Activated T-helper 1 cell treated with anti-CD3 and anti-CD28 coated beads, Interleukin-12 subunit alpha, Interleukin-12 subunit beta, Interleukin-2, Interleukin-4 antibody, amounts not matched to agents 30 ng/mL and 10 ng/mL and 1 ng/mL, durations not matched to agents 14 hours and 24 hours and 36 hours (primary cell): ENCODE measurements at regions not wholly inside any gene's neighbourhood (a gene's known extent, or its start where the extent isn't known, plus 50 kb on each side); places are given as distances from the start of the nearest gene placed in this dataset.

Source experiments
- DNase-seq: peaks from one replicate; pipeline ENCODE4 v3.0.0; 2021; ENCODE audit warnings: low spot score
- H3K27ac Mint-ChIP-seq: one replicate; pipeline ENCODE4 v1.8.0; 2021; ENCODE audit warnings: mild to moderate bottlenecking, mixed read lengths
- H3K27me3 Mint-ChIP-seq: one replicate; pipeline ENCODE4 v1.8.0; 2022; ENCODE audit warnings: mild to moderate bottlenecking, moderate library complexity, mixed read lengths; ENCODE audit not compliant: insufficient read depth
- H3K36me3 Mint-ChIP-seq: one replicate; pipeline ENCODE4 v1.8.0; 2021; ENCODE audit warnings: low read depth, mixed read lengths
- H3K4me1 Mint-ChIP-seq: one replicate; pipeline ENCODE4 v1.8.0; 2021; ENCODE audit warnings: low read depth, mixed read lengths
- H3K4me3 Mint-ChIP-seq: one replicate; pipeline ENCODE4 v1.8.0; 2021; ENCODE audit warnings: mild to moderate bottlenecking, moderate library complexity, mixed read lengths
- H3K9me3 Mint-ChIP-seq: one replicate; pipeline ENCODE4 v1.8.0; 2021; ENCODE audit warnings: mixed read lengths
- intact Hi-C: fragments of 100-400 bp; cut with micrococcal nuclease; formaldehyde crosslinking; loops from one replicate; pipeline ENCODE4 v1.15.1; 2024

DNA sequence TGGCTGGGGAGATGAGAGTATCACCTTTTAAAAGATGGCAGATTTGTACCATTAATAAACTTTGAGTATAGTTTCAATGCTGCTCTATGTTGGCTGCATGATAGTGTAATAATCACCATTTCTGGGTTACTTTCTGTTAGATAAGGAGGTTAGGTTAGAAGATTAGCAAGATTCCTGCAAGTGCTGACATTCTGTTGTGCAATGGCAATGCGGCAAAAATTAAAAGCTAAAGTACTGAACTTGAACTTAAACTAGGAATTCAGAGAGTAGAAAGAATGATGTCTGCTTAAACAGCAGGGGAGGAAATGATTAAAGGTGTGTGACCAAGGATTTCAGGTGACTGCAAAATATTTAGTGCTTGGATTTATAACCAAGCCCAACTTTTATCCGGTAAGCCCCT, 399.8 kb upstream of the MON1B start:
- no peak overlapping the region for H3K4me3 Mint-ChIP-seq
- peaks cover 18% of the 10 kb centered on the region for H3K9me3 Mint-ChIP-seq
- no peaks in the 10 kb centered on the region for H3K27me3 Mint-ChIP-seq
- DNase-seq = no peak
- intact Hi-C loops = no loop called here
- H3K27ac Mint-ChIP-seq = no peak overlapping the region
- no peaks in the 10 kb centered on the region for H3K4me1 Mint-ChIP-seq
- no peaks in the 10 kb centered on the region for H3K36me3 Mint-ChIP-seq

- no peak for DNase-seq
- Mint-ChIP-seq H3K27me3 (no peaks in the 10 kb centered on the region), H3K9me3 (peaks cover 12% of the 10 kb centered on the region), H3K27ac (no peak overlapping the region), H3K36me3 (no peaks in the 10 kb centered on the region), H3K4me1 (no peaks in the 10 kb centered on the region), H3K4me3 (no peak overlapping the region)
- intact Hi-C loops = no loop called here
Observed at GRCh38 chr16:76796416-76796815, 394.6 kb upstream of the MON1B start.

DNA sequence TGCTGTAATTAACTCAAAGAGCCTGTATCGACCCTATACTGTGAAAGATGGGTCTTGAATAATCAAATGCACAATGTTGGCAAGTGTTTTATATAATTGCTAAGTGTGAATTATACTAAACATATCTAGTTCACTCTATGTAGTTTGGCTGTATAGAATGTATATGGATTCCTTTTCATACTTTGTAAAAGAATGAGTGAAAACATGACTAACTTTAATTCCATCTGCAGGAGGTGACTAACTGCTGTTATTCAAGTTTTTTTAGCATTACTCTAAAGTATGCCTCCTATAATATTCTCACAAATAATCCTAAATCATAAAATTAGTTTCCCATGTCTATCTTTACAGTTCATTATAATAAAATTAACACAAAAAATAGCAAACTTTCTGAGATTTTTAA, 394.0 kb upstream of the MON1B start:
- DNase-seq = no peak
- no peak overlapping the region for H3K27ac Mint-ChIP-seq
- H3K4me1 Mint-ChIP-seq = no peaks in the 10 kb centered on the region
- no peaks in the 10 kb centered on the region for H3K27me3 Mint-ChIP-seq
- H3K36me3 Mint-ChIP-seq = no peaks in the 10 kb centered on the region
- H3K4me3 Mint-ChIP-seq = no peak overlapping the region
- peaks cover 12% of the 10 kb centered on the region for H3K9me3 Mint-ChIP-seq
- intact Hi-C loops = no loop called here

GRCh38 chr16:76797457-76797856, 393.5 kb upstream of the MON1B start:
- H3K36me3 Mint-ChIP-seq = no peaks in the 10 kb centered on the region
- intact Hi-C loops = no loop called here
- H3K9me3 Mint-ChIP-seq = peaks cover 12% of the 10 kb centered on the region
- no peak overlapping the region for H3K4me3 Mint-ChIP-seq
- H3K4me1 Mint-ChIP-seq = no peaks in the 10 kb centered on the region
- no peak overlapping the region for H3K27ac Mint-ChIP-seq
- H3K27me3 Mint-ChIP-seq = no peaks in the 10 kb centered on the region
- no peak for DNase-seq

GRCh38 chr16:76800196-76800595, 390.8 kb upstream of the MON1B start:
- Mint-ChIP-seq H3K27ac (no peak overlapping the region), H3K9me3 (peaks cover 22% of the 10 kb centered on the region), H3K4me3 (no peak overlapping the region), H3K27me3 (no peaks in the 10 kb centered on the region), H3K36me3 (no peaks in the 10 kb centered on the region), H3K4me1 (peaks cover 2% of the 10 kb centered on the region)
- DNase-seq = no peak
- intact Hi-C loops = no loop called here

GRCh38 chr16:76801357-76801756, 389.6 kb upstream of the MON1B start:
- intact Hi-C loops = no loop called here
- Mint-ChIP-seq H3K36me3 (no peaks in the 10 kb centered on the region), H3K4me1 (peaks cover 7% of the 10 kb centered on the region), H3K27ac (no peak overlapping the region), H3K27me3 (no peaks in the 10 kb centered on the region), H3K4me3 (no peak overlapping the region), H3K9me3 (peaks cover 19% of the 10 kb centered on the region)
- DNase-seq = no peak

DNA sequence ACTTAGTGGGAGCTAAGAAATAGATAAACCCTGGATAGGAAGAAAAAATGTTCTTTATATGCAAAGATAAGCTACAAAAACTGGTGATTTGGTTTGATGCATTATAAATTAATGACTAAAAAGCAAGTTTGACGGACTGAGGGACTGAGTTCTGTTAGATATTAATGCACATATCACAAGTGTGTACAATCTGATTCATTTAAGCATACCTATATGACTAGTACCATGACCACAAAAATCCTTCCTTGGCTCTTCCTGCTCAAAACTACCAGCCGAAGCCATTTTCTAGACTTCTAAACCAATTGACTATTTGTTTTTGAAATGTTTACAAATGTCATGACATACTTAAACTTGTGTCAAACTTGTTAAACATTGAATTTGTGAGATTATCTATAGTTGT, 374.5 kb upstream of the MON1B start:
- H3K27me3 Mint-ChIP-seq = no peaks in the 10 kb centered on the region
- H3K9me3 Mint-ChIP-seq = peaks cover 5% of the 10 kb centered on the region
- no peak overlapping the region for H3K4me3 Mint-ChIP-seq
- no peaks in the 10 kb centered on the region for H3K4me1 Mint-ChIP-seq
- no peak overlapping the region for H3K27ac Mint-ChIP-seq
- DNase-seq = no peak
- intact Hi-C loops = no loop called here
- no peaks in the 10 kb centered on the region for H3K36me3 Mint-ChIP-seq

- Mint-ChIP-seq H3K27ac (no peak overlapping the region), H3K36me3 (no peaks in the 10 kb centered on the region), H3K4me1 (no peaks in the 10 kb centered on the region), H3K9me3 (peaks cover 5% of the 10 kb centered on the region), H3K4me3 (no peak overlapping the region), H3K27me3 (no peaks in the 10 kb centered on the region)
- intact Hi-C loops = no loop called here
- DNase-seq = no peak
Observed at GRCh38 chr16:76818606-76819181, 372.3 kb upstream of the MON1B start.

- intact Hi-C loops = no loop called here
- Mint-ChIP-seq H3K4me3 (no peak overlapping the region), H3K36me3 (no peaks in the 10 kb centered on the region)
Observed at GRCh38 chr16:76819226-76819916, 371.6 kb upstream of the MON1B start.

DNA sequence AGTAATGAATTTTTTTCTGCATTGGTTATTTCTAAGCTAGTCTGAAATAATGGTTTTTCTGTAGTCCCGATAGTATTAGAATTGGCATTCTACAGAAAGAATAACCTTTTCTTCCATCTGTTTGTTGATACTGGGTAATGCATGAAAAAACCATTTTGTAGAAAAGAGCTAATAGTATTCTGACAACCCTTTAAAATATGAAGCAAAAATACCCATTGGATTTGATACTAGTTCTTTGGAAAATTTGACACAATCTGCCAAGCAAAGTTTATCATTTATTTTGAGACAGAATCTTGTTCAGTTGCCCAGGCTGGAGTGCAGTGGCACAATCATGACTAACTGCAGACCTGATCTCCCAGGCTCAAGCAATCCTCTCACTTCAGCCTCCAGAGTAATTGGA, 366.8 kb upstream of the MON1B start:
- H3K36me3 Mint-ChIP-seq = no peaks in the 10 kb centered on the region
- intact Hi-C loops = no loop called here
- DNase-seq = no peak
- H3K4me3 Mint-ChIP-seq = no peak overlapping the region
- H3K4me1 Mint-ChIP-seq = no peaks in the 10 kb centered on the region
- H3K27ac Mint-ChIP-seq = no peak overlapping the region
- H3K27me3 Mint-ChIP-seq = no peaks in the 10 kb centered on the region
- H3K9me3 Mint-ChIP-seq = peaks cover 4% of the 10 kb centered on the region

More at GRCh38 chr16:76819226-76819916, 371.6 kb upstream of the MON1B start:
- Mint-ChIP-seq H3K4me1 (no peaks in the 10 kb centered on the region), H3K27me3 (no peaks in the 10 kb centered on the region), H3K27ac (no peak overlapping the region), H3K9me3 (peaks cover 5% of the 10 kb centered on the region)
- no peak for DNase-seq

DNA sequence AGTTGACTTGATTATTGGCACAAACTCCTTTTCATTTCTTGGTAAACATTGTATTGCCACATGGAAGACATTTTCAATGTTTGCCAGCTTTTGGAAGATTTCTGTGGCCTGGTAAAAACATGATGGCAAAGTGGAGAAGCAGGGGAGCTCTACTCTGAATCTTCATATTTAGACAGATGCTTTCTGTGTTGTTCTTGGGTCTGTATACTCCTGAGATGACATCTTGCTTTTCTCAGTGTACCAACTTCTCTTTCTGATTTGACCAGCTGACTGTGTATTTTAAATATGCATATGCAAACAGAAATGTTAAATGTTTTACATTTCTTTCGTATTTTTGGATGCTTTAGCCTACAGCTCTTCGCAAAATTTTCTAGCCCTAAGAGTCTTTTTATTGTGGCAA, 366.2 kb upstream of the MON1B start:
- no peak overlapping the region for H3K4me3 Mint-ChIP-seq
- intact Hi-C loops = no loop called here
- peaks cover 6% of the 10 kb centered on the region for H3K9me3 Mint-ChIP-seq
- H3K36me3 Mint-ChIP-seq = no peaks in the 10 kb centered on the region
- H3K4me1 Mint-ChIP-seq = no peaks in the 10 kb centered on the region
- no peak for DNase-seq
- no peak overlapping the region for H3K27ac Mint-ChIP-seq
- H3K27me3 Mint-ChIP-seq = no peaks in the 10 kb centered on the region

DNA sequence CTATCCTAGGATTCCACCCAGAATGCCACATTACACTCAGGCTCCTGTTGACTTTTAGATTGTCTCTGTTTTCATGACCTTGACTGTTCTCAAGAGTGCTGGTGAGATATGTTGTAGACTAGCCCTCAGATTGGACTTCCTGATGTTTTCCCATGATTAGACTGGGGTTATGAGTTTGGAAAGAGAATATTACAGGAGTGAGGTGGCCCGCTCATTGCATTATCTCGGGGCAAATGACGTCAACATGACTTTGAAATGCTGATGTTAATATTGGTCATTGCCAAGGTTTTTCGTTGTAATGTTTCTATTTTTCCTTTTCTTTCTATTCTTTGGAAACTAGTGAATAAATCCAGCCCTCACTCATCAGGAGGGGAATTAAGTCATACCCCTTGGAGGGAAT, 355.7 kb upstream of the MON1B start:
- intact Hi-C loops = no loop called here

DNA sequence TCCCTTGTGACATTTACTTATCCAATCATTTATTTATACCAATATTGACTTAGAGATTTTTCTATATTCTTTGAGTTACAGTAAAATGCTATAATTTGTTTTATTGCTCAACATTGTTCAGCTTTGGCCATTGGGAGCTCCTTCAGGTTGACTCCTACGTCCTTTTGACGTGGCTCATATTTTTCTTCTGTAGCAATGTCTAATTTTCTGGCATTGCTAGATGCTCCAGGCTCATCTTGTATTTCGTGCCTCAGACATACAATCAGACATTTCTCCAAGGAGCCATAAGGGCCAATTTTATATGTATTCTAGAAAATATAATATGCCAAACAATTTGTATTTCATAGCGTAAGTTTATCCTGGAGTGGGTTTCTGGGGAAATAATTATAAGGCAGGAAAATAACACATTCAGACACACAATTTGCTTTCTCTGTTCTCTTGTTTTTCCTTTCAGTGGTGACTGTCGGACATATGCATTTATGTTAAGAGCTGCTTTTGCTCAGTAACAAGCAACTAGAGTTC, 355.1 kb upstream of the MON1B start:
- no peaks in the 10 kb centered on the region for H3K36me3 Mint-ChIP-seq
- intact Hi-C loops = no loop called here
- peaks cover 5% of the 10 kb centered on the region for H3K9me3 Mint-ChIP-seq
- H3K4me3 Mint-ChIP-seq = no peak overlapping the region
- no peak for DNase-seq
- H3K27me3 Mint-ChIP-seq = no peaks in the 10 kb centered on the region
- no peak overlapping the region for H3K27ac Mint-ChIP-seq
- H3K4me1 Mint-ChIP-seq = no peaks in the 10 kb centered on the region

More for the DNA sequence above, 355.7 kb upstream of the MON1B start:
- no peaks in the 10 kb centered on the region for H3K27me3 Mint-ChIP-seq
- peaks cover 5% of the 10 kb centered on the region for H3K9me3 Mint-ChIP-seq
- DNase-seq = no peak
- H3K4me3 Mint-ChIP-seq = no peak overlapping the region
- no peaks in the 10 kb centered on the region for H3K4me1 Mint-ChIP-seq
- H3K36me3 Mint-ChIP-seq = no peaks in the 10 kb centered on the region
- H3K27ac Mint-ChIP-seq = no peak overlapping the region
